GM12878 (cell line): ENCODE measurements at regions not wholly inside any gene's neighbourhood (a gene's known extent, or its start where the extent isn't known, plus 50 kb on each side); places are given as distances from the start of the nearest gene placed in this dataset.

ENCODE experiments used
- EP300 ChIP-seq, 2 experiments: fragments of 150-350 bp in 1 of 2; IDR thresholded peaks; 2 replicates each; pipeline ENCODE4 v1.6.1; 2011 to 2012; ENCODE audit warnings: low read depth in 2 of 2, low read length in 2 of 2, borderline replicate concordance in 1 of 2, improper control_type of control experiment in 1 of 2, inconsistent platforms in 1 of 2; ENCODE audit not compliant: control insufficient read depth in 1 of 2
- GABPA ChIP-seq: IDR thresholded peaks from 2 replicates; pipeline ENCODE4 v1.6.1; 2014; ENCODE audit warnings: antibody characterized with exemption, low read depth, mild to moderate bottlenecking, inconsistent platforms
- IRF4 ChIP-seq: IDR thresholded peaks from 2 replicates; pipeline ENCODE4 v1.6.1; 2011; ENCODE audit warnings: low read depth, low read length
- PML ChIP-seq: IDR thresholded peaks from 2 replicates; pipeline ENCODE4 v1.6.1; 2012; ENCODE audit warnings: low read length, inconsistent platforms
- PRDM15 ChIP-seq: fragments of 450-650 bp; formaldehyde crosslinking; IDR thresholded peaks from 2 replicates; pipeline ENCODE4 v1.4.0; 2020; ENCODE audit warnings: mild to moderate bottlenecking, moderate library complexity
- SMAD1 ChIP-seq: fragments of 450-650 bp; IDR thresholded peaks from 2 replicates; pipeline ENCODE4 v1.6.1; 2018; ENCODE audit warnings: mild to moderate bottlenecking, low read depth; ENCODE audit not compliant: partially characterized antibody
- STAT1 ChIP-seq: fragments of 450-650 bp; conservative IDR thresholded peaks from 2 replicates; pipeline ENCODE4 v1.6.1; 2014; ENCODE audit warnings: antibody characterized with exemption, mild to moderate bottlenecking
- STAT3 ChIP-seq: IDR thresholded peaks from 2 replicates; pipeline ENCODE4 v1.6.1; 2011; ENCODE audit warnings: low read depth, low read length, improper control_type of control experiment
- TCF7 ChIP-seq: IDR thresholded peaks from 2 replicates; pipeline ENCODE4 v1.6.1; 2014; ENCODE audit warnings: antibody characterized with exemption, borderline replicate concordance
- USF2 ChIP-seq: IDR thresholded peaks from 2 replicates; pipeline ENCODE4 v1.6.1; 2011; ENCODE audit warnings: low read depth, low read length, improper control_type of control experiment, borderline replicate concordance
- ZBED1 ChIP-seq: IDR thresholded peaks from 2 replicates; pipeline ENCODE4 v1.6.1; 2016; ENCODE audit warnings: borderline replicate concordance
- TF ChIP-seq, protein P1 (sequence below): fragments of 450-650 bp; IDR thresholded peaks from 2 replicates; pipeline ENCODE4 v1.6.1; 2017; ENCODE audit warnings: mild to moderate bottlenecking, low read depth, inconsistent platforms; ENCODE audit not compliant: poor library complexity, severe bottlenecking
- TF ChIP-seq, protein P2 (sequence below): fragments of 450-650 bp; IDR thresholded peaks from 2 replicates; pipeline ENCODE4 v1.6.1; 2016; ENCODE audit warnings: mild to moderate bottlenecking, moderate library complexity, borderline replicate concordance
- TF ChIP-seq, protein P3 (sequence below): fragments of 450-650 bp; IDR thresholded peaks from 2 replicates; pipeline ENCODE4 v1.6.1; 2016; ENCODE audit warnings: mild to moderate bottlenecking

- TF ChIP-seq ZBED1: peak; percentile 95; the same call in 1 of the 2 replicates
- TF ChIP-seq, protein P1, sequence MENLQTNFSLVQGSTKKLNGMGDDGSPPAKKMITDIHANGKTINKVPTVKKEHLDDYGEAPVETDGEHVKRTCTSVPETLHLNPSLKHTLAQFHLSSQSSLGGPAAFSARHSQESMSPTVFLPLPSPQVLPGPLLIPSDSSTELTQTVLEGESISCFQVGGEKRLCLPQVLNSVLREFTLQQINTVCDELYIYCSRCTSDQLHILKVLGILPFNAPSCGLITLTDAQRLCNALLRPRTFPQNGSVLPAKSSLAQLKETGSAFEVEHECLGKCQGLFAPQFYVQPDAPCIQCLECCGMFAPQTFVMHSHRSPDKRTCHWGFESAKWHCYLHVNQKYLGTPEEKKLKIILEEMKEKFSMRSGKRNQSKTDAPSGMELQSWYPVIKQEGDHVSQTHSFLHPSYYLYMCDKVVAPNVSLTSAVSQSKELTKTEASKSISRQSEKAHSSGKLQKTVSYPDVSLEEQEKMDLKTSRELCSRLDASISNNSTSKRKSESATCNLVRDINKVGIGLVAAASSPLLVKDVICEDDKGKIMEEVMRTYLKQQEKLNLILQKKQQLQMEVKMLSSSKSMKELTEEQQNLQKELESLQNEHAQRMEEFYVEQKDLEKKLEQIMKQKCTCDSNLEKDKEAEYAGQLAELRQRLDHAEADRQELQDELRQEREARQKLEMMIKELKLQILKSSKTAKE: peak; percentile 90
- TF ChIP-seq IRF4: peak; percentile 97
- TF ChIP-seq TCF7: peak; percentile 83
- TF ChIP-seq, protein P2, sequence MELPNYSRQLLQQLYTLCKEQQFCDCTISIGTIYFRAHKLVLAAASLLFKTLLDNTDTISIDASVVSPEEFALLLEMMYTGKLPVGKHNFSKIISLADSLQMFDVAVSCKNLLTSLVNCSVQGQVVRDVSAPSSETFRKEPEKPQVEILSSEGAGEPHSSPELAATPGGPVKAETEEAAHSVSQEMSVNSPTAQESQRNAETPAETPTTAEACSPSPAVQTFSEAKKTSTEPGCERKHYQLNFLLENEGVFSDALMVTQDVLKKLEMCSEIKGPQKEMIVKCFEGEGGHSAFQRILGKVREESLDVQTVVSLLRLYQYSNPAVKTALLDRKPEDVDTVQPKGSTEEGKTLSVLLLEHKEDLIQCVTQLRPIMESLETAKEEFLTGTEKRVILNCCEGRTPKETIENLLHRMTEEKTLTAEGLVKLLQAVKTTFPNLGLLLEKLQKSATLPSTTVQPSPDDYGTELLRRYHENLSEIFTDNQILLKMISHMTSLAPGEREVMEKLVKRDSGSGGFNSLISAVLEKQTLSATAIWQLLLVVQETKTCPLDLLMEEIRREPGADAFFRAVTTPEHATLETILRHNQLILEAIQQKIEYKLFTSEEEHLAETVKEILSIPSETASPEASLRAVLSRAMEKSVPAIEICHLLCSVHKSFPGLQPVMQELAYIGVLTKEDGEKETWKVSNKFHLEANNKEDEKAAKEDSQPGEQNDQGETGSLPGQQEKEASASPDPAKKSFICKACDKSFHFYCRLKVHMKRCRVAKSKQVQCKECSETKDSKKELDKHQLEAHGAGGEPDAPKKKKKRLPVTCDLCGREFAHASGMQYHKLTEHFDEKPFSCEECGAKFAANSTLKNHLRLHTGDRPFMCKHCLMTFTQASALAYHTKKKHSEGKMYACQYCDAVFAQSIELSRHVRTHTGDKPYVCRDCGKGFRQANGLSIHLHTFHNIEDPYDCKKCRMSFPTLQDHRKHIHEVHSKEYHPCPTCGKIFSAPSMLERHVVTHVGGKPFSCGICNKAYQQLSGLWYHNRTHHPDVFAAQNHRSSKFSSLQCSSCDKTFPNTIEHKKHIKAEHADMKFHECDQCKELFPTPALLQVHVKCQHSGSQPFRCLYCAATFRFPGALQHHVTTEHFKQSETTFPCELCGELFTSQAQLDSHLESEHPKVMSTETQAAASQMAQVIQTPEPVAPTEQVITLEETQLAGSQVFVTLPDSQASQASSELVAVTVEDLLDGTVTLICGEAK: no peak
- peak; percentile 84 for TF ChIP-seq PML
- no peak for TF ChIP-seq STAT1
- TF ChIP-seq SMAD1: no peak
- no peak for TF ChIP-seq USF2
- peak; percentile 92 to 94; a peak in 3 of 4 replicates for TF ChIP-seq EP300 (IDR thresholded peaks at IDR 0.05; ENCODE audit: borderline replicate concordance in 1 of 2, control insufficient read depth in 1 of 2, low read depth in 2 of 2, low read length in 2 of 2)
- TF ChIP-seq, protein P3, sequence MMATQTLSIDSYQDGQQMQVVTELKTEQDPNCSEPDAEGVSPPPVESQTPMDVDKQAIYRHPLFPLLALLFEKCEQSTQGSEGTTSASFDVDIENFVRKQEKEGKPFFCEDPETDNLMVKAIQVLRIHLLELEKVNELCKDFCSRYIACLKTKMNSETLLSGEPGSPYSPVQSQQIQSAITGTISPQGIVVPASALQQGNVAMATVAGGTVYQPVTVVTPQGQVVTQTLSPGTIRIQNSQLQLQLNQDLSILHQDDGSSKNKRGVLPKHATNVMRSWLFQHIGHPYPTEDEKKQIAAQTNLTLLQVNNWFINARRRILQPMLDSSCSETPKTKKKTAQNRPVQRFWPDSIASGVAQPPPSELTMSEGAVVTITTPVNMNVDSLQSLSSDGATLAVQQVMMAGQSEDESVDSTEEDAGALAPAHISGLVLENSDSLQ: no peak
- no peak for TF ChIP-seq PRDM15 (CRISPR knock-in tag)
- peak; percentile 64 for TF ChIP-seq GABPA
- no peak; the same call in 1 of the 2 replicates for TF ChIP-seq STAT3
These were observed 98.4 kb upstream of the ADTRP start (continued) for GRCh38 chr6:11876934-11877433.
